Activated effector memory CD4-positive, alpha-beta T cell treated with Interleukin-2 at 50 U/mL for 16 hours (primary cell): ENCODE measurements at regions not wholly inside any gene's neighbourhood (a gene's known extent, or its start where the extent isn't known, plus 50 kb on each side); places are given as distances from the start of the nearest gene placed in this dataset.

Experiments
- DNase-seq: peaks from one replicate; pipeline ENCODE4 v3.0.0-alpha.2; 2020

DNA sequence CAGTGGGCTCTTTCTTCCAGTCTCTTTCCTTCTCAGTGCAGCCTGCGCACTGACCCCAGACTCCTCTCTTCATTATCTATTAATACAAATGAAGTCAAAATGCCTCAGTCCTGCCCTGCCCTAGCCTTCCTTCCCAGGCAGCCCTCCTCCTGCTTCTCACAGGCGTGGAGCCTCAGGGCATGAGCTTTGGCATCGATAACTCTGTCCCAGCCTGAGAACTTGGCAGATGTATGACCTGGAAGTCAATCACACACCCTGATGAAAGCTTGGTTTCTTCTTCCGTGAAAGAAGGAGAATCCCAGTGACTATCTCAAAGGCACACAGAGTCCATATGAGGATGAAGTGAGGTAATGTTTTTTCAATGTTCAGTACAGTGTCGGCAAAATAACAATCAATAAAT is 600.7 kb upstream of the ID2 start:
- DNase-seq = no peak

DNA sequence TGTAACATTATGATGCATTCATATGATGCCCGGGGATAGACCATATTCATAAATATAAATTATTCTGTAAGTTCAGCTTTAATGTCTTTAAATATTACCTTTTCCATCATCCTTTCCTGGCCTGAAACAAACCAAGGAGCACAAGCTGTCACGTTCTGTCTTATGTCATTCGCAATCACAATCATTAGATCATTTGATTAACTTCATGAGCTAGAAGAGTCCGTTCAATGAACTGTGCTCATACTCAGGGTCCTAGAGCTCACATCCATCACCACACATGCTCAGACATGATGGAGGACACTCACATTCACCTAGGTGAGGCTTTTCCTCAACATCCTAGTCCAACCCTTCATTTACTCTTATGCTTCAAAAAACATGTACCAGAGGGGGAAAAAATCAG is 599.0 kb upstream of the ID2 start:
- DNase-seq = no peak

DNA sequence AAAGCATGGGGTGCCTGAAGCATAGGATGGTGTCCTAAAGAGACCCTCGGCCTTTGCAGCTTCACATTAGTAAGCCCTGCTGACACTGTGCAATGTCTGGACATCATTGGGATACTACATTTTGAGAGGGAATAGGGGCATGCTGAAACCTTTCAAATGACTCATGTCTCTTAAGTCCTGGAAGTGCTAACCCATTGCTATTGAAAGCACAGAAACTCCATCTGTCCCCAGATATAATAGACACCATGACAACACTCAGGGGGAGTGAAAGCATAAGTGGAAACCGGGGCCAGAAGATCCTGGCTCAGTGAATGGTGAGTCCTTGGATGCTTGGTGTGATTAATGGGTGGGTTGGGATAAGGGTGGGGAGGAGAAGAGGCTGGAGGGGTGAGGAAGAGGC is 595.5 kb upstream of the ID2 start:
- no peak for DNase-seq

DNA sequence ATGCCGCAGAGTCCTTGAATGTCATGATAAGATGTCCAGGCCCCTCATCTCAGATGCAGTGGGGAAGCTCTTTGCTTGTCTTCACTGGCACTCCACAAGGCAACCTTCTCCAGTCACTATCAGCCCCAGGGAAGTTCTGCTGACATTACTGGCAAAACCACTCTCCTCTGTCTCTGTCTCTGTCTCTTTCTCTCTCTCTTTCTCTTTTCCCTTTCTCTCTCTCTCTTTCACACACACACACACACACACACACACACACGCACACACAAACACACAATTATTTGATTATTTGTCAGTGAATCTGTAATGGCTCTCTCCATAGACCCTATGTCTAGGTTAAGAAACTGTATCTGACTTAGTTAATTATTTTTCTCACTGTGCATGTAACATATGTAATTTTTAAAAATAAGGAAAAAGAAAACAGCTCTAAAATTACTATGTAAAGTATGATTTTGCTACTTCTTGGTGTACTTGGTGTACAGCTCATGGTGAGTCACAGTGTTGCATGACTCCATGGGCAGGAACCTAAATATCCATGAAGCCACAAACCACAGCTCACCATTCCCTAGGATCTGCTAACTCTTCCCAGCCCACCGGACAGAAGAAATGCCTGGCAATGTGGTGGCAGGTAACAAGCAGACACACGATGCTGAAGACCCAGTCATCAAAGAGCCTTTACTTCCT is 594.9 kb upstream of the ID2 start:
- no peak for DNase-seq

DNA sequence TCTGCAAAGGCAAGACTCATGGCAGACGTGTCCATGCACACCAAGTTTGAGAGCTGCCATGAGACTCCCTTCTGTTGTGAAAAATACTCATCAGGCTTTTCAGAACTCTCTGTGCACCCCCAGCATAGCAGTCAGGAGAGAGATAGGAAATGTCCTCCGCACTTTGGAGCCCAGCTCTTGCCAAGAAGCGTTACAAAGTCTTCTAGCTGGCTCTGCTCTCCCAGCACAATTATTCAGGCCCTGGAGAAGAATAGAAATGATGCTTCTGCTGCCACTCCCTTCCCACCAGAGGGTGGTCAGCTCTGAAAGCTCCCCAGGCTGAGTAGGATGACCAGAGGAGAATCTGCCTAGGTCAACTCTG is 594.4 kb upstream of the ID2 start:
- no peak for DNase-seq

DNA sequence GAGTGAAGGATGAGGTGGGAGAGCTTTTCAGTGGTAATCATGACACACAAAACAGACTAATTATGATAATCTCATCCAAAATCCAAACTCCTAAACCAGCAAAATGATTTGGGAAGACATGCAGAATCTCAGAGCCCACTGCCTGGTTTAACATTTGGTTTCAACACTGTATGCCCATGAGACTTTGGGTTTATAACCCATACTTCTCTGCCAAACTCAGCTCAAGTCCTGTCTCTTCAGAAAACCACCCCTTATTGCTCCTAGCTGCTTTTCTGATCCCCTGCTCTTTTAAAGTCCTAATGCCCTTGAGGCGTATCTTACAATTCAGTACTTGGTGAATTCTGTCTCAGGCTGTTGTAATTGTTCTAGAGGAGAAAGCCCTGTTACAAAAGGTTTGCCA is 593.0 kb upstream of the ID2 start:
- DNase-seq = no peak

DNA sequence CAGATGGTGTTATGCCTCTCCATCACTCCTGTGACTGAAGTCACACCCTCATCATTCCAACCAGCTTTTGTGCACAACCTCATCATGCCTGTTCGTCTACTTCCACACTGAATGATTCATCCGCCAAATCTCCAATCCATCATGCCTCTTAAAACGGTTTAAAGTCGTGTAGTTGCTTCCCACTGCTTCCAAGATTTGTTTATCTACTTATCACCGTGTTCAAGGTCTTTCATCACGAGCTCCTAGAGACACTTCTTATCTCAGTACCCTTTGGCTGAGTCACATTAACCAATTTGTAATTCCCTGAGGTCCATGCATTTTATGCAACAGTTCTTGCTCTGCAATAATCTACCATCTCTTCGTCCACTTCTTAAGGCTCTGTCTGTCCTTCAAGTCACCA is 592.3 kb upstream of the ID2 start:
- no peak for DNase-seq

DNA sequence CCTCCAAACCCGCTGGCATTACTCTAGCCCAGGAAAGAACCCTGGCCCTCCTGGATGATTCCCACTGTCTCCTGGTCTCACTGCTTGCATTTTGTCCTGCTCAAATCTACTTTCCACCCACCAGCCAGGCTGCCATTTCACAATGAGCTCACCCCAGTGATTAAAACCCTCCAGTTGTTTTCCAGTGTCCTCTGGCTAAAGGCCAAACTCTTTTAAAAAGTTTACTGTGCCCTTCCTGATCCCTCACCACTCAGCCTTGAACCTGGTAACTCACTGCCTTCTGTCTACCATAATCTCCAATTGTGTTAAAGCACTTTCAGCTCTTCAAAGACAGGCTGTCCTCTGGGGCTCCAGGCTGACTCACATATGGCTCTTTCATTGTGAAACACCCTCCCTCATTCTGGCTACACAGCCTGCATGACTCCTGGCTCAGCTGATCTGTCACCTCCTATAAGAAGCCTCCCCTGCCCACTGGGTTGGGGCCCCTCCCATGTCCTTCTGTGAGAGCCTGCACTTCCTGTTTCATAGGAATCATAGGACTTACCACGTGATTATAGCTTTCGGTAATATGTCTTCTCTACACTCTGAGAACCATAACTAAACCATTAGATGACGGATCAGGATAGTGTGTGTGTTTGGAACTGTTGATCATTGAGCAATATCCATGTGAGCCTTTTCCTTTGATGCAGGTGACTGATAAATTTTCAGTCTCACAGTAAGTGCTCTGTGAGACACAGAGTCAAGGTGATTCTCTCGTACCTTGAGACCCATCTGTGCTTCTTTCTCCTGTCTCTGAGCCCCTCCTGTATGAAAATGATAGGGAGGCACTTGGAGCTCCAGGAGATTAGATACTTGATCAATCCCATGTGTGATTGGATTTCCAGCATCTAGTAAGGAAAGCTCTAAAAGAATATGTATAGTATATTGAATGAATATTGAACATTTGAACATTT is 590.8 kb upstream of the ID2 start:
- no peak for DNase-seq

DNA sequence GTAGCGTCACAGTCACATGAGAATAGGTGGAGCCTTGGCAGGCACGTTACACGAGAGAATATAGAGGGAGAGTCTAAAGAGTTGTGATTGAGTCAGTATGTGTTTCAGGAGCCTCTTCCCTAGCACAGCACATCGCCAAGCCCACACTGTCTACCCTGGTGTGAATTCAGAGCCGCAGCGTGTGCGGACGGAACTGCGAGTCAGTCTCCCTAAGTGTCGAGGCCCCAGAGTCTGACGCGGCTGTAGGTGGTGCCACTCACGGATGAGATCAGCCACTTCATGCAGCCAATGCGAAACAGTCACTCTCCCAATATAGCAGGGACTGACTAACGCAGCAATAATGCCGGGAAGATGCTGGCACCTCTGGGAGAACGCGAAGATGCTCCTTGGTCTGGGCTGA is 587.3 kb upstream of the ID2 start:
- no peak for DNase-seq

DNA sequence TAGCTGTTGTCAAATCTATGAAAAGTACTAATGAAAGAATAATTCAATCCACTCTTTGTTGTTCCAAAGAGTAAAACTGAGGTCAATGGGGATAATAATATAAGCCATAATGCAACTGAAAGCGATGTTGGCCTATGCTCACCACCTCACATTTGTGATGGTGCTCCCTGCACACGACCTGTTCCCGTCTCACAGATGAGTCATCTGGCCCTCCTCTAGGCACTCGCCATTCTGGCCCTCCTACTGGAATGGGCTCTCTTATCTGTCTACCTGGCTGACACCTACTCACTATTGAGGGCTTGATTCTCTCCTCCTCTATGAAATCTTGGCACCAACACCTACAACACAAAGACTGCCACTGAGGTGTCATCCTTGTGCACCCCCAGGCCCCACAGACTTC is 585.9 kb upstream of the ID2 start:
- no peak for DNase-seq

DNA sequence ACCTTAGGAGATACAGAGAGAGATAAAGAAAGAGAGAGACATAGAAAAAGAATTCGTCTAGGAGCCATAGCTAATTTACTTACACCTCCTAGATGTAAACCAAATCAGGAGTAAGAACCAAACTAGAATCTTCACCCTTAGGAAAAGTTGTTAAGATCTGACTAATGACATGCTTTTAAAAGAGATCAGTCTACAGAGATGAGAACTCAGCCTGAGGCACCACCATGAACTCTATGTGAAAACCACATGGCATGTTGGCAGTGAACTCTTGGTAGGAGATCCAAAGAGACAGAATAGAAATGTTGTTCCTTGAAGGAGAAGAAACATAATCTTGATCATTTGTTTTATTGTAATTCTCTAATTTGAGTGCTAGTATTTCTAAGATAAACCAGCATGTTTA is 585.4 kb upstream of the ID2 start:
- no peak for DNase-seq

DNA sequence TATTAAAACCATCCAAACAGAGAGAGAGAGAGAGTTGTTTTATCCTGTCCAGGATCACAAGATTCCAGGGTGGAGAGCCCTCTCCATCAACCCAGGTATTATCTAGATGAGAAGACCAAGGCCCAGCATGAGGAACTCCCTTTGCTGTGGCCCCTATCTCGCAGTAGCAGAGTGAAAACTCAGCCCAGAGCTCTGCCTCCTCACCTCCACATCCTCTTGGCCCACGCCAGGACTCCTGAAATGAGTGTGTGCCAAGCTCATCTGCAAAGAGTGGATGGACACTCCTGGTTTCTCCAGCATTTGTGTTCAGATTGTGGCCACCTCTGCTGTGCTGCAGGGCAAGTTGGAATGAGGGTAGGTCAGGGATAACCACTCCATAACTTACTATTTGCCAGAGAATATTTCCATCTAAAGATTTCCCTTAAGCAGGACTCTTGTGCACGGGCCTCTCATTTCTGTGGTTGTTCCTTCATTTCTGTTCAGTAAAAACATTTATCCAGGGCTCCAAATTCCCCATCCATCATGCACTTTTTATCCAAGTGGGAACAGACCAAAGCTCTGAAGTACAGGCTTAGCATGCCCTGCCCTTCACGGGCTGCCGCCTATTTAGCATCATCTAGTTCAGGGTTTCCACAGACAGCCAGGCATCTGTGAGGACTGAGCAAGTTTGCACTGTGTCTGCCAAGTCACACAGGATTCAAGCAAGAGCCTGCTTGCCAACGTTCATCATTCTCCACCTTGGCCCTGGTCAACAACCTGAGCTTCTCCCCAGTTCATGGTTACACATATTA is 583.2 kb upstream of the ID2 start:
- DNase-seq = no peak

DNA sequence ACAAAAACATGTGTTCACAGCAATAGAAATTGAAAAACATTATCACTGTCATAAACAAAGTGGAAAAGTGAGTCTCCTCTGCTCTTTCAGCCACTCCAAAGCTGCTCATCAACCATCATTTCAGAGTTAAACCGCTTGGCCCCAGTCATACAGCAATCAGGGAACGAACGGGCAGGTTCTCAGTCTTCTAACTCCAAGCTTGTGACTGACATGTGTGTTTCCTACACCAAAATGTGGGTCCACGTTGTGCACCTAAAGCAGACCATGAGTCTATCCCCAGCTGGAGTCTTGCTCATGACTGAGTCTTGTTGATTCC is 582.6 kb upstream of the ID2 start:
- DNase-seq = no peak

DNA sequence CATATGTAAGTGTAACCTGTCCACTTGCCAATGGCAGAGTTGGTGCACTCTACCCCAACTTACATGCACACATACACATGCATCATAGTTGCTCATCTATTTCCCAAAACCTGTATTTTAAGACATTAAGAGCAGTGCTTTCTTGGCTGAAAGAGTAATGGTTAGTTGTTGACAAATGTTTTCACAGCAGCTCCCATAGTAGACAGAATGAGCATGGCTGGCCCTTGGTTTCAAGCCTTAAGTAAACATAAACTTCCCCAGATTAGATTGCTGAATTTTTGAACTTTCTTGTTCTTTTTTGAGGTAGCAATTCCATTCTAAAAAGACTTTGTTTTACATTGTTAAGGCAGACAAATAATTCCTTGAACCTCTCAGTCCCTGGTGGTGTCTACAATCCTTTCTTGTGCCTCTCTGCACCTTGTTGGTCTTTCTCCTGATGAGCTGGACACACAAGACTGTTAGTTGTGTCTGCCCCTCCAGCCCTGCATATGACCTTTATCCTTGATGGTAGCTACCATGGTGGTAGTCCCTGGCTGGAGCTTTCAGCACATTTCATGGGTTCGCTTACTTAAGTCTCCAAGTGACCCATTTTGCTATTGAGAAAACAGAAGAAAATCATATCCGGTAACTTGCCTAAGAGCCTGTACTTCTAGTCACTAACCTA is 580.1 kb upstream of the ID2 start:
- DNase-seq = no peak

DNA sequence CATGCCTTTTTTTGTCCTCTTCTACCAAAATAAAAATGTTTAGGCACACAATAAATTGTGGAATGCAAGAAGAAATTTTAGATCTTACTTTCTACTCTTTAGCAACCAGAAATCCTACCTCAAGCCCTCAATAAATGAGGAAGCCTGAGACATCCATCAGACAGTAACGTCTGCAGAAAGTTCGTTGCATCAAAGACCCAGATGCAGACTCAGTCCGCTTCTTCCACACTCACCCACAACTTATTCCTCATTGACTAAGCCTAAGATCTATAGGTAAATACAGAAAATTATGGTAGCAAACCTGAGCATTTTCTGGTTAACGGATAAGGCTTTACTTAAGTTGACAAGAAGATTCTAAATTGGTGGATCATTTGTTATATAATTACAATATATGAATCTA is 579.4 kb upstream of the ID2 start:
- DNase-seq = no peak

DNA sequence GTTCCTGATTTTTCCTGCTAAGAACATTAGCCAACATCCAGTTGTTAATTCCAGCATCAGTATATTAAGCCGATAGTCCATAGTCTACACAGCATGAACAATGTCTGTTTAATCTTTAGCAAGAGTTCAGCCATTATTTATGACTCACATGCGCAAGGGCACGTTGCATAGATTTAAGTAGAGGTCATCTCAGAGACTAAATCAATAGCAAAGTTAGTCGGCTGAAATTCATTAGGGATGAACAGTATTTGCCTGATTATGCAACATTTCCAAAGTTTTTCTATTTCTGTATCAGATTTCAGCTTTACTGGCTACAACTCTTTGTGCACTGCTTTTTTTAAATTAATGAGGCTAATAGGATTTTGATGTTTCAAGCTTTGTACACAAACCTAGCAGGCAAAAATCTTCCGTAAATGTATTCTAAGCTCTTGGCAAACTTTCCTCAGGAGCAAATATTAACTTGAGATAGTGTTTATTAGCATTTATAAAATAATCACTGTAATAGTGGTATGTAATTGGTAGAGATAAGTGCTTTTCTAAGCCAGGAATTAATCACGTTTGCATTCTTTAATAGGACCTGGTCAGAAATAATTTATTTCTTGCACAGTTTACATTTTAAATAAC is 578.7 kb upstream of the ID2 start:
- no peak for DNase-seq

DNA sequence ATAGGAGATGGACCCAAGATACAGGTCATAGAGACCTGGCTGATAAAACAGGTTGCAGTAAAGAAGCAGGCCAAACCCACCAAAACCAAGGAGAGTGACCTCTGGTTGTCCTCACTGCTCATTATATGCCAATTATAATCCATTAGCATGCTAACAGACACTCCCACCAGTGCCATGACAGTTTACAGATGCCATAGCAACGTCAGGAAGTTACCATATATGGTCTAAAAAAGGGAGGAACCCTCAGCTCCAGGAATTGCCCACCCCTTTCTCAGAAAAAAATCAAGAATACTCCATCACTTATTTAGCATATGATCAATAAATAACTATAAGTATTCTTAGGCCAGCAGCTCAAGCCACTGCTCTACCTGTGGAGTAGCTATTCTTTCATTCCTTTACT is 574.7 kb upstream of the ID2 start:
- no peak for DNase-seq

DNA sequence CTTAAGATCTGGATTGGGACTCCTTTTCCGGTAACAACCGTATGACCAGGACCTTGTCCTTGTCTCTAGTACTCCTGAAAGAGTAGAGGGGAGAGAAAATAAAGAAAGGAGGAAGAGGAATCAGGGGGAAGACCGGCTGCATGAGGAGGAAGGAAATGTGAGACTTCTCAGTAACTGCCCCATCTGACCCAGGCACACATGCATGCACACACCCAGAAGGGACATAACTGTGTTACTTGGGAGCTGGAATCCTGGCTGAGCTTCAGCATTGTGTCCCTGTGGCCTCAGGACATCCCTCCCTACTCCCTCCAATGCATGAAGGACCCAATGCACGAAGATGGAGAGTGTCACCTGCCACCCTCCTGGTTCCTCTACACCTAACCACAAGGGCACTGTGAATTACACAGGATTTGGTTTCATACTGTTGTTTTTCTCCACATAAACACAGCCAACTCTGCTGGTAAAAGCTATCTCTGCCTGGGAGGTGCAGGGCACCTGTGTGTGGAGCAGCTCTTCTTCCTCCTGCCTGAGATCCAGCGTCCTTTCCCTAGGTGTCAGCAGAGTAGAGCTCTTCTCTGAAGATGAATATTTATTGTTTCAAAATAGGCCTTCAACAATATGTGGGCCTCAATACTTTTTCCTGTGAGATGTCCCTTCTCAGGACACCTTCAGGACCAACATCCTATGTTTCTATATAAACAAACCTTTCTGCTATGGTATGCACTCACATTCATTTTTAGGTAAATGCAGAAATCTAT is 574.1 kb upstream of the ID2 start:
- DNase-seq = no peak

DNA sequence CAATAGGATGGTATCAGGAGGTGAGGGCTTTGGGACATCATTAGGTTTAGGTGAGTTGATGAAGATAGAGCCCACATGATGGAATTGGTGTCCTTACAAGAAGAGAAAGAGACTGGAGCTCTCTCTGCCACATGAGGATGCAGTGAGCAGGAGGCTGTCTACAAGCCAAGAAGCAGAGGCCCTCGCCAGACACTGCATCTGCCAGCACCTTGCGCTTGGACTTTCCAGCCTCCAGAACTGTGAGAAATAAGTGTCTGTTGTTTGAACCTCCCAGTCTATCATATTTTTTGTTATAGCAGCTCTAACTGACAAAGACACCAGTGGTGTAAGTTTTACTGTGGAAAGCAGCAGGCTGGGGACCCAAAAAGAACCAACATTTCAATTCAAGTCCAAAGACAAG is 571.1 kb upstream of the ID2 start:
- no peak for DNase-seq

DNA sequence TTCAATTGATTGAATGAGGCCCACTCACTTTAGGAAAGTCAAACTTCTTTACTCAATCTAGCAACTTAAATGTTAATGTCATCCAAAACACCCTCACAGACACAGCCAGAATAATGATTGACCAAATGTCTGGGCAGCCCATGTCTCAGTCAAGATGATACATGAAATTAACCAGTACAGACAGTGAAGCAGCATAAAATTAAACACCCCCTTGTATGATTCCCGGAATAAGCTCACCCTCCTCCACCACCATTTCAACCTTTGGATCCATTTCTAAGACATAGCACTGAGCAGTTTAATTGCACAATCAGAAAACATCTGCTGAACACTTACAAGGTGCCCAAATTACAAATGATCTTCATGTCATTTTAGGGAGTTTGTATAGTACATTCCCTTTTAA is 570.7 kb upstream of the ID2 start:
- DNase-seq = no peak

DNA sequence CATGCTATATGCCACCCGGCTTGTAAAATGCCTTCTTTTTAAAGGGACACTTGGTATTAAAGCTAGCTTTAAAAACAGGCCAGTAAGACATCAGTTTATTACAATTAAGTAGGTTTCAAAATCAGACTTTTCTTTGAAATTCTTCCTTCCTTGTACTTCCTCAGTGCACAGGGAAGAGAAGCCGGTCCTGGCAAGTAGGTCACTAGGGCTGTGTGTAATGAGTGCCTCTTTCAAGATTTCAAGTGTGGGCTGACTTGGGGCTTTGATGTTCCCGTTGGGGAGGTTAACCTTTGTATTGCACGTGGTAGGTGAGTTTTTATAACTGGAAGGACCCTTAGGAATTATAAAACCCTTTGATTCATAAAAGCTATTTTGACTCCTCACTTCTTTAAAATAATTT is 566.4 kb upstream of the ID2 start:
- no peak for DNase-seq

DNA sequence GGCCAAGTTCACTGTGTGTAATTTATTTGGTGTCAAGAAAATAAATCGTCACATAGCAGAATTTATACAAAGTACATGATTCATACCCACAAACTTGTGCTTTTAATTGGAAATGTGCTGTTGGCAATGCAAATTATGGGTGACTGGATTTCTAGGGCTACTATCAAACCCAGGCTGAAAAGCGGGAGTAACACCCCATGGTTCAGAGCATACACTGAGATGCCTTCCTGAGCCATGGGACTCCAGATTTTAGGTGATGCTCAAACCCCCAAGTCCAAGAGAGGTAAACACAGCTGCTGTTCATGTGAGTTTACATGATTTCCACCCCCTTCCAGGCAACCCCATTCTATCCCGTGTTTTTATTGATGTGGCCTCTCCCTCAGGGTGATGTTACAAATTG is 565.9 kb upstream of the ID2 start:
- DNase-seq = no peak
